ENCODE measurements at regions not wholly inside any gene's neighbourhood (a gene's known extent, or its start where the extent isn't known, plus 50 kb on each side); places are given as distances from the start of the nearest gene placed in this dataset.

GRCh38 chr18:77750006-77750405 is 500.4 kb downstream of the GALR1 start:
- Histone ChIP-seq H3K4me1 (ENCODE audit: control insufficient read depth in 5 of 5, insufficient read depth in 5 of 5, low read length in 5 of 5) (no peaks in the 10 kb centered on the region), H3K9me3 (ENCODE audit: control insufficient read depth in 5 of 5, low read length in 5 of 5) (no peaks in the 10 kb centered on the region), H3K4me3 (ENCODE audit: low read depth in 1 of 5, low read length in 5 of 5) (no peak overlapping the region), H3K9ac (ENCODE audit: low read length in 5 of 5) (no peak overlapping the region), H3K36me3 (ENCODE audit: control insufficient read depth in 5 of 5, insufficient read depth in 5 of 5, low read length in 5 of 5) (no peaks in the 10 kb centered on the region), H3K27ac (ENCODE audit: low read depth, low read length) (no peak overlapping the region), H3K27me3 (ENCODE audit: control insufficient read depth in 5 of 5, insufficient read depth in 4 of 5, low read length in 5 of 5) (peaks cover 0 to 10% (median 5%) of the 10 kb centered on the region in 5 donors)

- no peak overlapping the region for H3K4me3 ChIP-seq (ENCODE audit: low read depth in 1 of 5, low read length in 5 of 5)
- no peak overlapping the region for H3K9ac ChIP-seq (ENCODE audit: low read length in 5 of 5)
- peaks cover 0 to 6% (median 5%) of the 10 kb centered on the region in 5 donors for H3K27me3 ChIP-seq (ENCODE audit: control insufficient read depth in 5 of 5, insufficient read depth in 4 of 5, low read length in 5 of 5)
- H3K27ac ChIP-seq (ENCODE audit: low read depth, low read length) = no peak overlapping the region
- no peaks in the 10 kb centered on the region for H3K9me3 ChIP-seq (ENCODE audit: control insufficient read depth in 5 of 5, low read length in 5 of 5)
- H3K36me3 ChIP-seq (ENCODE audit: control insufficient read depth in 5 of 5, insufficient read depth in 5 of 5, low read length in 5 of 5) = no peaks in the 10 kb centered on the region
- H3K4me1 ChIP-seq (ENCODE audit: control insufficient read depth in 5 of 5, insufficient read depth in 5 of 5, low read length in 5 of 5) = no peaks in the 10 kb centered on the region
These were observed 504.9 kb downstream of the GALR1 start for GRCh38 chr18:77754475-77755044.

- H3K27ac ChIP-seq (ENCODE audit: low read depth, low read length) = no peak overlapping the region
- no peaks in the 10 kb centered on the region for H3K36me3 ChIP-seq (ENCODE audit: control insufficient read depth in 5 of 5, insufficient read depth in 5 of 5, low read length in 5 of 5)
- H3K27me3 ChIP-seq (ENCODE audit: control insufficient read depth in 5 of 5, insufficient read depth in 4 of 5, low read length in 5 of 5) = peaks cover 0 to 6% (median 4%) of the 10 kb centered on the region in 5 donors
- H3K4me3 ChIP-seq (ENCODE audit: low read depth in 1 of 5, low read length in 5 of 5) = no peak overlapping the region
- H3K9ac ChIP-seq (ENCODE audit: low read length in 5 of 5) = no peak overlapping the region
- no peaks in the 10 kb centered on the region for H3K4me1 ChIP-seq (ENCODE audit: control insufficient read depth in 5 of 5, insufficient read depth in 5 of 5, low read length in 5 of 5)
- no peaks in the 10 kb centered on the region for H3K9me3 ChIP-seq (ENCODE audit: control insufficient read depth in 5 of 5, low read length in 5 of 5)
These were observed 505.5 kb downstream of the GALR1 start for GRCh38 chr18:77755187-77755586.

GRCh38 chr18:77761332-77761731 is 511.7 kb downstream of the GALR1 start:
- Histone ChIP-seq H3K9ac (ENCODE audit: low read length in 5 of 5) (no peak overlapping the region), H3K27me3 (ENCODE audit: control insufficient read depth in 5 of 5, insufficient read depth in 4 of 5, low read length in 5 of 5) (peaks cover 0 to 7% (median 3%) of the 10 kb centered on the region in 5 donors), H3K36me3 (ENCODE audit: control insufficient read depth in 5 of 5, insufficient read depth in 5 of 5, low read length in 5 of 5) (no peaks in the 10 kb centered on the region), H3K4me3 (ENCODE audit: low read depth in 1 of 5, low read length in 5 of 5) (no peak overlapping the region), H3K9me3 (ENCODE audit: control insufficient read depth in 5 of 5, low read length in 5 of 5) (no peaks in the 10 kb centered on the region), H3K4me1 (ENCODE audit: control insufficient read depth in 5 of 5, insufficient read depth in 5 of 5, low read length in 5 of 5) (no peaks in the 10 kb centered on the region), H3K27ac (ENCODE audit: low read depth, low read length) (no peak overlapping the region)

- Histone ChIP-seq H3K4me3 (ENCODE audit: low read depth in 1 of 5, low read length in 5 of 5) (no peak overlapping the region), H3K36me3 (ENCODE audit: control insufficient read depth in 5 of 5, insufficient read depth in 5 of 5, low read length in 5 of 5) (no peaks in the 10 kb centered on the region), H3K27ac (ENCODE audit: low read depth, low read length) (no peak overlapping the region), H3K9ac (ENCODE audit: low read length in 5 of 5) (no peak overlapping the region), H3K9me3 (ENCODE audit: control insufficient read depth in 5 of 5, low read length in 5 of 5) (no peaks in the 10 kb centered on the region), H3K27me3 (ENCODE audit: control insufficient read depth in 5 of 5, insufficient read depth in 4 of 5, low read length in 5 of 5) (peaks cover 0 to 7% (median 3%) of the 10 kb centered on the region in 5 donors), H3K4me1 (ENCODE audit: control insufficient read depth in 5 of 5, insufficient read depth in 5 of 5, low read length in 5 of 5) (no peaks in the 10 kb centered on the region)
These were observed 512.4 kb downstream of the GALR1 start for GRCh38 chr18:77762014-77762413.

- no peaks in the 10 kb centered on the region for H3K36me3 ChIP-seq (ENCODE audit: control insufficient read depth in 5 of 5, insufficient read depth in 5 of 5, low read length in 5 of 5)
- H3K27ac ChIP-seq (ENCODE audit: low read depth, low read length) = no peak overlapping the region
- no peak overlapping the region for H3K4me3 ChIP-seq (ENCODE audit: low read depth in 1 of 5, low read length in 5 of 5)
- H3K9me3 ChIP-seq (ENCODE audit: control insufficient read depth in 5 of 5, low read length in 5 of 5) = no peaks in the 10 kb centered on the region
- no peak overlapping the region for H3K9ac ChIP-seq (ENCODE audit: low read length in 5 of 5)
- H3K4me1 ChIP-seq (ENCODE audit: control insufficient read depth in 5 of 5, insufficient read depth in 5 of 5, low read length in 5 of 5) = no peaks in the 10 kb centered on the region
- peaks cover 0 to 7% (median 3%) of the 10 kb centered on the region in 5 donors for H3K27me3 ChIP-seq (ENCODE audit: control insufficient read depth in 5 of 5, insufficient read depth in 4 of 5, low read length in 5 of 5)
These were observed 513.0 kb downstream of the GALR1 start for GRCh38 chr18:77762642-77763041.

- Histone ChIP-seq H3K36me3 (ENCODE audit: control insufficient read depth in 5 of 5, insufficient read depth in 5 of 5, low read length in 5 of 5) (no peaks in the 10 kb centered on the region), H3K9me3 (ENCODE audit: control insufficient read depth in 5 of 5, low read length in 5 of 5) (no peaks in the 10 kb centered on the region), H3K27me3 (ENCODE audit: control insufficient read depth in 5 of 5, insufficient read depth in 4 of 5, low read length in 5 of 5) (peaks cover 0 to 7% (median 3%) of the 10 kb centered on the region in 5 donors), H3K4me1 (ENCODE audit: control insufficient read depth in 5 of 5, insufficient read depth in 5 of 5, low read length in 5 of 5) (no peaks in the 10 kb centered on the region), H3K27ac (ENCODE audit: low read depth, low read length) (no peak overlapping the region), H3K4me3 (ENCODE audit: low read depth in 1 of 5, low read length in 5 of 5) (no peak overlapping the region), H3K9ac (ENCODE audit: low read length in 5 of 5) (no peak overlapping the region)
These were observed 514.0 kb downstream of the GALR1 start for GRCh38 chr18:77763530-77764145.

- Histone ChIP-seq H3K36me3 (ENCODE audit: control insufficient read depth in 5 of 5, insufficient read depth in 5 of 5, low read length in 5 of 5) (no peaks in the 10 kb centered on the region), H3K27me3 (ENCODE audit: control insufficient read depth in 5 of 5, insufficient read depth in 4 of 5, low read length in 5 of 5) (peaks cover 0 to 12% (median 3%) of the 10 kb centered on the region in 5 donors), H3K9me3 (ENCODE audit: control insufficient read depth in 5 of 5, low read length in 5 of 5) (no peaks in the 10 kb centered on the region), H3K4me3 (ENCODE audit: low read depth in 1 of 5, low read length in 5 of 5) (no peak overlapping the region), H3K4me1 (ENCODE audit: control insufficient read depth in 5 of 5, insufficient read depth in 5 of 5, low read length in 5 of 5) (no peaks in the 10 kb centered on the region), H3K9ac (ENCODE audit: low read length in 5 of 5) (no peak overlapping the region), H3K27ac (ENCODE audit: low read depth, low read length) (no peak overlapping the region)
These were observed 515.8 kb downstream of the GALR1 start for GRCh38 chr18:77765468-77765867.

GRCh38 chr18:77766421-77766820 is 516.8 kb downstream of the GALR1 start:
- Histone ChIP-seq H3K9me3 (ENCODE audit: control insufficient read depth in 5 of 5, low read length in 5 of 5) (no peaks in the 10 kb centered on the region), H3K9ac (ENCODE audit: low read length in 5 of 5) (no peak overlapping the region), H3K27me3 (ENCODE audit: control insufficient read depth in 5 of 5, insufficient read depth in 4 of 5, low read length in 5 of 5) (peaks cover 0 to 12% (median 0%) of the 10 kb centered on the region in 5 donors), H3K4me3 (ENCODE audit: low read depth in 1 of 5, low read length in 5 of 5) (no peak overlapping the region), H3K4me1 (ENCODE audit: control insufficient read depth in 5 of 5, insufficient read depth in 5 of 5, low read length in 5 of 5) (no peaks in the 10 kb centered on the region), H3K27ac (ENCODE audit: low read depth, low read length) (no peak overlapping the region), H3K36me3 (ENCODE audit: control insufficient read depth in 5 of 5, insufficient read depth in 5 of 5, low read length in 5 of 5) (no peaks in the 10 kb centered on the region)

- H3K9ac ChIP-seq (ENCODE audit: low read length in 5 of 5) = no peak overlapping the region
- H3K27ac ChIP-seq (ENCODE audit: low read depth, low read length) = no peak overlapping the region
- no peaks in the 10 kb centered on the region for H3K36me3 ChIP-seq (ENCODE audit: control insufficient read depth in 5 of 5, insufficient read depth in 5 of 5, low read length in 5 of 5)
- no peaks in the 10 kb centered on the region for H3K4me1 ChIP-seq (ENCODE audit: control insufficient read depth in 5 of 5, insufficient read depth in 5 of 5, low read length in 5 of 5)
- H3K9me3 ChIP-seq (ENCODE audit: control insufficient read depth in 5 of 5, low read length in 5 of 5) = no peaks in the 10 kb centered on the region
- H3K27me3 ChIP-seq (ENCODE audit: control insufficient read depth in 5 of 5, insufficient read depth in 4 of 5, low read length in 5 of 5) = peaks cover 0 to 5% (median 0%) of the 10 kb centered on the region in 5 donors
- no peak overlapping the region for H3K4me3 ChIP-seq (ENCODE audit: low read depth in 1 of 5, low read length in 5 of 5)
These were observed 522.5 kb downstream of the GALR1 start for GRCh38 chr18:77772177-77772576.
